GM12878 (cell line): ENCODE measurements at regions not wholly inside any gene's neighbourhood (a gene's known extent, or its start where the extent isn't known, plus 50 kb on each side); places are given as distances from the start of the nearest gene placed in this dataset.

Experiments
- CBX3 ChIP-seq: fragments of 200-600 bp; sonication (generic); IDR thresholded peaks from 2 replicates; pipeline ENCODE4 v1.6.1; 2016; ENCODE audit warnings: low read depth, borderline replicate concordance
- CHD1 ChIP-seq: IDR thresholded peaks from 2 replicates; pipeline ENCODE4 v1.6.1; 2012; ENCODE audit warnings: low read depth, low read length, improper control_type of control experiment
- CHD2 ChIP-seq: IDR thresholded peaks from 2 replicates; pipeline ENCODE4 v1.6.1; 2011; ENCODE audit warnings: low read depth, low read length, improper control_type of control experiment, borderline replicate concordance
- IKZF1 ChIP-seq: fragments of 450-650 bp; conservative IDR thresholded peaks from 2 replicates; pipeline ENCODE4 v1.6.1; 2017; ENCODE audit warnings: antibody characterized with exemption, mild to moderate bottlenecking
- JUND ChIP-seq: IDR thresholded peaks from 2 replicates; pipeline ENCODE4 v1.6.1; 2012; ENCODE audit warnings: low read depth, mild to moderate bottlenecking, low read length, improper control_type of control experiment, moderate library complexity
- KAT2A ChIP-seq: conservative IDR thresholded peaks from 2 replicates; pipeline ENCODE4 v1.6.1; 2011; ENCODE audit warnings: low read depth, low read length; ENCODE audit not compliant: control insufficient read depth
- MAX ChIP-seq: IDR thresholded peaks from 2 replicates; pipeline ENCODE4 v1.6.1; 2012; ENCODE audit warnings: low read depth, low read length, improper control_type of control experiment
- MLLT1 ChIP-seq: fragments of 450-650 bp; IDR thresholded peaks from 2 replicates; pipeline ENCODE4 v1.6.1; 2016; ENCODE audit warnings: mild to moderate bottlenecking
- MTA3 ChIP-seq: IDR thresholded peaks from 2 replicates; pipeline ENCODE4 v1.6.1; 2012; ENCODE audit warnings: low read length, inconsistent platforms, borderline replicate concordance
- POU2F2 ChIP-seq: IDR thresholded peaks from 3 replicates; pipeline ENCODE4 v1.6.1; 2011; ENCODE audit warnings: low read depth, mild to moderate bottlenecking, low read length, borderline replicate concordance
- RAD51 ChIP-seq: fragments of 450-650 bp; IDR thresholded peaks from 2 replicates; pipeline ENCODE4 v1.6.1; 2016; ENCODE audit warnings: moderate library complexity, mild to moderate bottlenecking, inconsistent platforms
- RELA ChIP-seq: fragments of 450-650 bp; IDR thresholded peaks from 2 replicates; pipeline ENCODE4 v1.8.0; 2014; ENCODE audit warnings: borderline replicate concordance; ENCODE audit not compliant: partially characterized antibody
- RELB ChIP-seq: fragments of 450-650 bp; IDR thresholded peaks from 2 replicates; pipeline ENCODE4 v1.6.1; 2017; ENCODE audit warnings: low read depth, mild to moderate bottlenecking, moderate library complexity
- TARDBP ChIP-seq: IDR thresholded peaks from 2 replicates; pipeline ENCODE4 v1.6.1; 2016; ENCODE audit warnings: borderline replicate concordance
- USF1 ChIP-seq: IDR thresholded peaks from 2 replicates; pipeline ENCODE4 v1.6.1; 2011; ENCODE audit warnings: borderline replicate concordance, low read depth, mild to moderate bottlenecking, moderate library complexity, mixed read lengths, low read length; ENCODE audit not compliant: insufficient read depth; ENCODE audit errors: extremely low read length
- WRNIP1 ChIP-seq: IDR thresholded peaks from 2 replicates; pipeline ENCODE4 v1.6.1; 2011; ENCODE audit warnings: low read depth, low read length, improper control_type of control experiment, borderline replicate concordance
- YY1 ChIP-seq: IDR thresholded peaks from 2 replicates; pipeline ENCODE4 v1.6.1; 2011; ENCODE audit warnings: low read depth, mild to moderate bottlenecking, low read length
- ZNF622 ChIP-seq: fragments of 450-650 bp; IDR thresholded peaks from 2 replicates; pipeline ENCODE4 v1.6.1; 2017; ENCODE audit warnings: mild to moderate bottlenecking, inconsistent platforms
- TF ChIP-seq, protein P1 (sequence below): fragments of 450-650 bp; IDR thresholded peaks from 2 replicates; pipeline ENCODE4 v1.6.1; 2017; ENCODE audit warnings: mild to moderate bottlenecking
- TF ChIP-seq, protein P2 (sequence below): IDR thresholded peaks from 2 replicates; pipeline ENCODE4 v1.6.1; 2011; ENCODE audit warnings: low read depth, low read length, improper control_type of control experiment, borderline replicate concordance
- TF ChIP-seq, protein P3 (sequence below): fragments of 150-350 bp; IDR thresholded peaks from 2 replicates; pipeline ENCODE4 v1.6.1; 2014; ENCODE audit warnings: mild to moderate bottlenecking, low read depth, low read length

- TF ChIP-seq, protein P1, sequence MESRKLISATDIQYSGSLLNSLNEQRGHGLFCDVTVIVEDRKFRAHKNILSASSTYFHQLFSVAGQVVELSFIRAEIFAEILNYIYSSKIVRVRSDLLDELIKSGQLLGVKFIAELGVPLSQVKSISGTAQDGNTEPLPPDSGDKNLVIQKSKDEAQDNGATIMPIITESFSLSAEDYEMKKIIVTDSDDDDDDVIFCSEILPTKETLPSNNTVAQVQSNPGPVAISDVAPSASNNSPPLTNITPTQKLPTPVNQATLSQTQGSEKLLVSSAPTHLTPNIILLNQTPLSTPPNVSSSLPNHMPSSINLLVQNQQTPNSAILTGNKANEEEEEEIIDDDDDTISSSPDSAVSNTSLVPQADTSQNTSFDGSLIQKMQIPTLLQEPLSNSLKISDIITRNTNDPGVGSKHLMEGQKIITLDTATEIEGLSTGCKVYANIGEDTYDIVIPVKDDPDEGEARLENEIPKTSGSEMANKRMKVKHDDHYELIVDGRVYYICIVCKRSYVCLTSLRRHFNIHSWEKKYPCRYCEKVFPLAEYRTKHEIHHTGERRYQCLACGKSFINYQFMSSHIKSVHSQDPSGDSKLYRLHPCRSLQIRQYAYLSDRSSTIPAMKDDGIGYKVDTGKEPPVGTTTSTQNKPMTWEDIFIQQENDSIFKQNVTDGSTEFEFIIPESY, result no peak
- no peak for TF ChIP-seq CHD1
- no peak; the same call in 1 of the 2 replicates for TF ChIP-seq MTA3
- TF ChIP-seq RELB, result peak; percentile 31; the same call in 1 of the 2 replicates
- TF ChIP-seq CHD2, result no peak
- no peak for TF ChIP-seq JUND
- no peak for TF ChIP-seq CBX3
- TF ChIP-seq RELA, result no peak
- TF ChIP-seq IKZF1, result peak; percentile 70
- TF ChIP-seq MLLT1, result 0 out of 2 replicates have a peak, but pooled peaks have one; percentile 35
- no peak for TF ChIP-seq USF1
- TF ChIP-seq KAT2A, result no peak
- TF ChIP-seq MAX, result no peak
- no peak for TF ChIP-seq WRNIP1
- TF ChIP-seq TARDBP, result no peak
- TF ChIP-seq RAD51, result no peak
- TF ChIP-seq, protein P2, sequence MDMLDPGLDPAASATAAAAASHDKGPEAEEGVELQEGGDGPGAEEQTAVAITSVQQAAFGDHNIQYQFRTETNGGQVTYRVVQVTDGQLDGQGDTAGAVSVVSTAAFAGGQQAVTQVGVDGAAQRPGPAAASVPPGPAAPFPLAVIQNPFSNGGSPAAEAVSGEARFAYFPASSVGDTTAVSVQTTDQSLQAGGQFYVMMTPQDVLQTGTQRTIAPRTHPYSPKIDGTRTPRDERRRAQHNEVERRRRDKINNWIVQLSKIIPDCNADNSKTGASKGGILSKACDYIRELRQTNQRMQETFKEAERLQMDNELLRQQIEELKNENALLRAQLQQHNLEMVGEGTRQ, result no peak
- TF ChIP-seq, protein P3, sequence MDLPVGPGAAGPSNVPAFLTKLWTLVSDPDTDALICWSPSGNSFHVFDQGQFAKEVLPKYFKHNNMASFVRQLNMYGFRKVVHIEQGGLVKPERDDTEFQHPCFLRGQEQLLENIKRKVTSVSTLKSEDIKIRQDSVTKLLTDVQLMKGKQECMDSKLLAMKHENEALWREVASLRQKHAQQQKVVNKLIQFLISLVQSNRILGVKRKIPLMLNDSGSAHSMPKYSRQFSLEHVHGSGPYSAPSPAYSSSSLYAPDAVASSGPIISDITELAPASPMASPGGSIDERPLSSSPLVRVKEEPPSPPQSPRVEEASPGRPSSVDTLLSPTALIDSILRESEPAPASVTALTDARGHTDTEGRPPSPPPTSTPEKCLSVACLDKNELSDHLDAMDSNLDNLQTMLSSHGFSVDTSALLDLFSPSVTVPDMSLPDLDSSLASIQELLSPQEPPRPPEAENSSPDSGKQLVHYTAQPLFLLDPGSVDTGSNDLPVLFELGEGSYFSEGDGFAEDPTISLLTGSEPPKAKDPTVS, result no peak
- peak; percentile 79; the same call in 1 of the 3 replicates for TF ChIP-seq POU2F2
- no peak for TF ChIP-seq YY1
- TF ChIP-seq ZNF622, result no peak
These were observed 92.8 kb downstream of the SNX18 start (continued) for GRCh38 chr5:54610197-54610944.
